Osteoblast (primary cell): ENCODE measurements at regions not wholly inside any gene's neighbourhood (a gene's known extent, or its start where the extent isn't known, plus 50 kb on each side); places are given as distances from the start of the nearest gene placed in this dataset.

Experiments used
- DNase-seq: peaks from one replicate; pipeline ENCODE4 v3.0.0; 2011; ENCODE audit warnings: low spot score, mixed read lengths; ENCODE audit not compliant: insufficient read length; ENCODE audit errors: missing footprints
- H2AFZ ChIP-seq: 2 replicates; pipeline ENCODE4 v1.6.0; 2011; ENCODE audit warnings: mild to moderate bottlenecking, low read length
- H3K27ac ChIP-seq: 2 replicates; pipeline ENCODE4 v1.5.1; 2011; ENCODE audit warnings: mild to moderate bottlenecking, low read depth, low read length, moderate library complexity
- H3K27me3 ChIP-seq: 2 replicates; pipeline ENCODE4 v1.6.0; 2012; ENCODE audit warnings: mild to moderate bottlenecking, control low read depth, inconsistent platforms, low read length, moderate library complexity; ENCODE audit not compliant: insufficient read depth
- H3K36me3 ChIP-seq: 2 replicates; pipeline ENCODE4 v1.5.1; 2011; ENCODE audit warnings: mild to moderate bottlenecking, low read length, control low read depth, moderate library complexity; ENCODE audit not compliant: insufficient read depth
- H3K4me1 ChIP-seq: 2 replicates; pipeline ENCODE4 v1.5.1; 2011; ENCODE audit warnings: mild to moderate bottlenecking, low read length, control low read depth, moderate library complexity; ENCODE audit not compliant: insufficient read depth
- H3K4me2 ChIP-seq: 2 replicates; pipeline ENCODE4 v1.6.0; 2011; ENCODE audit warnings: mild to moderate bottlenecking, low read length; ENCODE audit not compliant: insufficient read depth
- H3K4me3 ChIP-seq: fragments of 200-600 bp; sonication (generic); 3 replicates; pipeline ENCODE4 v1.5.1; 2012; ENCODE audit warnings: mild to moderate bottlenecking, low read length, inconsistent platforms; ENCODE audit not compliant: insufficient read depth
- H3K79me2 ChIP-seq: 2 replicates; pipeline ENCODE4 v1.6.0; 2012; ENCODE audit warnings: mild to moderate bottlenecking, low read length, control low read depth, inconsistent platforms; ENCODE audit not compliant: insufficient read depth
- H3K9me3 ChIP-seq: 2 replicates; pipeline ENCODE4 v1.5.1; 2011; ENCODE audit warnings: low read depth, low read length, control low read depth
- H4K20me1 ChIP-seq: 2 replicates; pipeline ENCODE4 v1.6.0; 2012; ENCODE audit warnings: mild to moderate bottlenecking, low read length, control low read depth; ENCODE audit not compliant: insufficient read depth
- CTCF ChIP-seq: IDR thresholded peaks from 2 replicates; pipeline ENCODE4 v1.5.1; 2011; ENCODE audit warnings: mild to moderate bottlenecking, low read depth, low read length, moderate library complexity; ENCODE audit errors: extremely low read depth

- no peak overlapping the region for H3K4me3 ChIP-seq
- TF ChIP-seq CTCF = no peak
- no peaks in the 10 kb centered on the region for H3K79me2 ChIP-seq
- H3K4me2 ChIP-seq = no peak overlapping the region
- no peak overlapping the region for H2AFZ ChIP-seq
- H3K27ac ChIP-seq = no peak overlapping the region
- no peaks in the 10 kb centered on the region for H3K4me1 ChIP-seq
- peaks cover 10% of the 10 kb centered on the region for H3K27me3 ChIP-seq
- DNase-seq = no peak
- no peaks in the 10 kb centered on the region for H3K9me3 ChIP-seq
- no peaks in the 10 kb centered on the region for H3K36me3 ChIP-seq
- no peaks in the 10 kb centered on the region for H4K20me1 ChIP-seq
Observed at GRCh38 chr9:36746415-36746814, 173.7 kb downstream of the MELK start.

GRCh38 chr9:36748322-36748899 lies 175.7 kb downstream of the MELK start:
- H2AFZ ChIP-seq = no peak overlapping the region
- H3K27ac ChIP-seq = no peak overlapping the region
- H3K4me3 ChIP-seq = no peak overlapping the region
- peak; percentile 94 for DNase-seq
- H3K9me3 ChIP-seq = no peaks in the 10 kb centered on the region
- no peaks in the 10 kb centered on the region for H3K4me1 ChIP-seq
- peaks cover 11% of the 10 kb centered on the region for H3K27me3 ChIP-seq
- no peak for TF ChIP-seq CTCF
- no peaks in the 10 kb centered on the region for H3K79me2 ChIP-seq
- H3K36me3 ChIP-seq = no peaks in the 10 kb centered on the region
- no peaks in the 10 kb centered on the region for H4K20me1 ChIP-seq
- H3K4me2 ChIP-seq = no peak overlapping the region

- no peak overlapping the region for H3K27ac ChIP-seq
- H2AFZ ChIP-seq = no peak overlapping the region
- no peaks in the 10 kb centered on the region for H3K79me2 ChIP-seq
- H3K9me3 ChIP-seq = no peaks in the 10 kb centered on the region
- H3K27me3 ChIP-seq = peaks cover 12% of the 10 kb centered on the region
- TF ChIP-seq CTCF = no peak
- H3K4me1 ChIP-seq = no peaks in the 10 kb centered on the region
- H3K36me3 ChIP-seq = no peaks in the 10 kb centered on the region
- H3K4me2 ChIP-seq = no peak overlapping the region
- no peaks in the 10 kb centered on the region for H4K20me1 ChIP-seq
- no peak for DNase-seq
- H3K4me3 ChIP-seq = no peak overlapping the region
Observed at GRCh38 chr9:36749461-36749860, 176.8 kb downstream of the MELK start.

- H3K4me2 ChIP-seq = no peak overlapping the region
- H3K27me3 ChIP-seq = peaks cover 16% of the 10 kb centered on the region
- no peaks in the 10 kb centered on the region for H4K20me1 ChIP-seq
- H3K27ac ChIP-seq = no peak overlapping the region
- H3K9me3 ChIP-seq = no peaks in the 10 kb centered on the region
- DNase-seq = no peak
- H3K4me1 ChIP-seq = no peaks in the 10 kb centered on the region
- no peak for TF ChIP-seq CTCF
- no peak overlapping the region for H2AFZ ChIP-seq
- H3K79me2 ChIP-seq = no peaks in the 10 kb centered on the region
- H3K36me3 ChIP-seq = no peaks in the 10 kb centered on the region
- H3K4me3 ChIP-seq = no peak overlapping the region
Observed at GRCh38 chr9:36750630-36751029, 177.9 kb downstream of the MELK start.
